ENCODE measurements at regions not wholly inside any gene's neighbourhood (a gene's known extent, or its start where the extent isn't known, plus 50 kb on each side); places are given as distances from the start of the nearest gene placed in this dataset.

- no peak overlapping the region for H2AFZ ChIP-seq (ENCODE audit: control insufficient read depth, low read depth, low read length)
- no peaks in the 10 kb centered on the region for H4K20me1 ChIP-seq (ENCODE audit: control insufficient read depth, insufficient read depth)
- H3K9me3 ChIP-seq (replicated peaks; ENCODE audit: control insufficient read depth, insufficient read depth, low read length) = no peaks in the 10 kb centered on the region; the same call in 2 of the 3 replicates
- no TSS peak for BruUV-seq (replicated peaks)
- intact Hi-C loops (cut with micrococcal nuclease; ENCODE audit: unreplicated experiment) (no loop called here), in situ Hi-C loops (cut with MboI) (no loop called here)
- no peaks in the 10 kb centered on the region for H3K79me2 ChIP-seq (ENCODE audit: control insufficient read depth, insufficient read depth, low read length)
- H3K27me3 ChIP-seq (replicated peaks in 1 of 2; ENCODE audit: control insufficient read depth in 2 of 2, insufficient read depth in 2 of 2, low read length in 1 of 2) = no peaks in the 10 kb centered on the region
- H3K4me2 ChIP-seq (ENCODE audit: control insufficient read depth, insufficient read depth) = no peak overlapping the region
- SMC1A ChIA-PET (ENCODE audit: uncharacterized antibody, unreplicated experiment) = no interaction called here
- H3K36me3 ChIP-seq (ENCODE audit: control insufficient read depth in 2 of 2, insufficient read depth in 2 of 2, low read length in 1 of 2) = no peaks in the 10 kb centered on the region
- POLR2A ChIA-PET = no interaction called here
- no peak overlapping the region for H3K27ac ChIP-seq (ENCODE audit: control insufficient read depth, insufficient read depth)
- RAD21 ChIA-PET (ENCODE audit: unreplicated experiment) = no interaction called here
- WGBS (ENCODE audit: insufficient coverage, insufficient replicate concordance, low lambda C conversion rate, missing lambda C conversion rate) = 13% methylated on average over 3 of the region's 3 CpGs
- no peak for FAIRE-seq
- no peak for ATAC-seq
- TF ChIP-seq BMI1 (IDR thresholded peaks at IDR 0.05; ENCODE audit: borderline replicate concordance) = no peak
- no peak for TF ChIP-seq EZH2 (IDR thresholded peaks at IDR 0.05; ENCODE audit: borderline replicate concordance, control insufficient read depth, low read depth, low read length)
- no peak for TF ChIP-seq TBL1XR1 (IDR thresholded peaks at IDR 0.05; ENCODE audit: low read depth, low read length)
- TF ChIP-seq, protein P1, sequence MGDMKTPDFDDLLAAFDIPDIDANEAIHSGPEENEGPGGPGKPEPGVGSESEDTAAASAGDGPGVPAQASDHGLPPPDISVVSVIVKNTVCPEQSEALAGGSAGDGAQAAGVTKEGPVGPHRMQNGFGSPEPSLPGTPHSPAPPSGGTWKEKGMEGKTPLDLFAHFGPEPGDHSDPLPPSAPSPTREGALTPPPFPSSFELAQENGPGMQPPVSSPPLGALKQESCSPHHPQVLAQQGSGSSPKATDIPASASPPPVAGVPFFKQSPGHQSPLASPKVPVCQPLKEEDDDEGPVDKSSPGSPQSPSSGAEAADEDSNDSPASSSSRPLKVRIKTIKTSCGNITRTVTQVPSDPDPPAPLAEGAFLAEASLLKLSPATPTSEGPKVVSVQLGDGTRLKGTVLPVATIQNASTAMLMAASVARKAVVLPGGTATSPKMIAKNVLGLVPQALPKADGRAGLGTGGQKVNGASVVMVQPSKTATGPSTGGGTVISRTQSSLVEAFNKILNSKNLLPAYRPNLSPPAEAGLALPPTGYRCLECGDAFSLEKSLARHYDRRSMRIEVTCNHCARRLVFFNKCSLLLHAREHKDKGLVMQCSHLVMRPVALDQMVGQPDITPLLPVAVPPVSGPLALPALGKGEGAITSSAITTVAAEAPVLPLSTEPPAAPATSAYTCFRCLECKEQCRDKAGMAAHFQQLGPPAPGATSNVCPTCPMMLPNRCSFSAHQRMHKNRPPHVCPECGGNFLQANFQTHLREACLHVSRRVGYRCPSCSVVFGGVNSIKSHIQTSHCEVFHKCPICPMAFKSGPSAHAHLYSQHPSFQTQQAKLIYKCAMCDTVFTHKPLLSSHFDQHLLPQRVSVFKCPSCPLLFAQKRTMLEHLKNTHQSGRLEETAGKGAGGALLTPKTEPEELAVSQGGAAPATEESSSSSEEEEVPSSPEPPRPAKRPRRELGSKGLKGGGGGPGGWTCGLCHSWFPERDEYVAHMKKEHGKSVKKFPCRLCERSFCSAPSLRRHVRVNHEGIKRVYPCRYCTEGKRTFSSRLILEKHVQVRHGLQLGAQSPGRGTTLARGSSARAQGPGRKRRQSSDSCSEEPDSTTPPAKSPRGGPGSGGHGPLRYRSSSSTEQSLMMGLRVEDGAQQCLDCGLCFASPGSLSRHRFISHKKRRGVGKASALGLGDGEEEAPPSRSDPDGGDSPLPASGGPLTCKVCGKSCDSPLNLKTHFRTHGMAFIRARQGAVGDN (IDR thresholded peaks at IDR 0.05) = no peak
- TF ChIP-seq ATF2 (IDR thresholded peaks at IDR 0.05; ENCODE audit: low read length) = no peak
- TF ChIP-seq MAX (IDR thresholded peaks at IDR 0.05; ENCODE audit: low read depth, low read length) = no peak
- TF ChIP-seq NFIC (IDR thresholded peaks at IDR 0.05; ENCODE audit: low read depth, low read length) = no peak
- no peak for TF ChIP-seq ZBED1 (IDR thresholded peaks at IDR 0.05; ENCODE audit: borderline replicate concordance)
- TF ChIP-seq WRNIP1 (IDR thresholded peaks at IDR 0.05; ENCODE audit: borderline replicate concordance, low read depth, low read length) = no peak
- CTCF ChIA-PET = no interaction called here
- DNase-seq (ENCODE audit: low read depth, low spot score) = no peak
- no peak overlapping the region for H3K9ac ChIP-seq (ENCODE audit: control insufficient read depth, insufficient read depth, low read length)
- no peaks in the 10 kb centered on the region for H3K4me1 ChIP-seq (ENCODE audit: control insufficient read depth, insufficient read depth, low read length)
- no peak overlapping the region for H3K4me3 ChIP-seq
Measured at GRCh38 chr4:18262832-18263231, 241.3 kb upstream of the LCORL start.

Data from GM12878 (cell line).